Nucleus accumbens (tissue), 56 donors: ENCODE measurements at regions not wholly inside any gene's neighbourhood (a gene's known extent, or its start where the extent isn't known, plus 50 kb on each side); places are given as distances from the start of the nearest gene placed in this dataset.

Source experiments
- DNase-seq, 56 donors: peaks; one replicate each; lab custom pipeline; 2025; lab: John Stamatoyannopoulos, UW

DNA sequence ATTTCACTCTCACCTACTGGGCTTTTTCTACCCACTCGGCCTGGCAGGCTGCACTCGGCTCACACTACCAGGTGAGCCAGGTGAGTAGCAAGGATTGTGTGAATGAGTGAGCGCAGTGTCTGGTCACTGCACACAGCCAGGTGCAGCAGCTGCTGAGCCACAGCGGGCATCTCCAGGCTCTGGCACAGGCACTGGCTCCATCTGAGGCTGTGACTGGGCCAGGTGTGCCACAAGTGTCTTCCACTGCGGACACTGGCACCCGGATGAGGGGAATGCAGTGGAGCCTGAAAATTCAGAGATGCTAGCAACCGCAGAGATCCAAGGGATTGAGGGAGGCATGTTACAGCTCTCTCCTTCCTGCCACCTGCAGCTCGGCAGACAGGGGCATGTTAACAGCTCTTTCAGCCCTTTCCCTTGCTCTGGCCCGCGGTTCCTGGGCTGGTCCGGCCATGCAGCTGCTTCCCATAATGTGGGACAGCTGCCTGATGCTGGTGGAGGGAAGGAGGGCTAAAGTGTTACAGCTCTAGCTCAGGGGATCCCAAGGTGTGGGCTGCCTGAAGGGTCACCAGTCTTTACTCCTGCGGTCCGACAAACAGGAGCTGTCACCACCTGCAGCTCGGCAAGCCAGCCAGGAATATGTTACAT is 1038.3 kb downstream of the AMY1C start:
- no peak for DNase-seq

DNA sequence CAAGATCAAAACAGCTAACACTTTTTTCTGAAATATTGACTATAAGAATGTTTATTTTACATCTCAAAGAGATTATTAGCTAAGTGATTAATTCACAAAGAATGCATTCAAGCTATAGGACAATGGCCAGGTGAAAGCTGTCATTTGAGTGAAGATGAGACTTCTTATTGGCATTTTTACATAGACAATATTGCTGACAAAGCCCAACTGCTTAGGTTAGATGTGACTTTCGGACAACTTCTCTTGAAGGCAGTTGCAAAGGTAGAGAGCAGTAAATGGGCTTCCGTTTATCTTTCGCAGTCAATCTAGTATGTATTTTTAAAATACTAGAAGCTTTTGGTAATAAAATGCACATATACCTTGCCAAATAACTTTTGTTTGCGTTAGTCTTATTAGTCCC is 1041.3 kb downstream of the AMY1C start:
- no peak for DNase-seq

DNA sequence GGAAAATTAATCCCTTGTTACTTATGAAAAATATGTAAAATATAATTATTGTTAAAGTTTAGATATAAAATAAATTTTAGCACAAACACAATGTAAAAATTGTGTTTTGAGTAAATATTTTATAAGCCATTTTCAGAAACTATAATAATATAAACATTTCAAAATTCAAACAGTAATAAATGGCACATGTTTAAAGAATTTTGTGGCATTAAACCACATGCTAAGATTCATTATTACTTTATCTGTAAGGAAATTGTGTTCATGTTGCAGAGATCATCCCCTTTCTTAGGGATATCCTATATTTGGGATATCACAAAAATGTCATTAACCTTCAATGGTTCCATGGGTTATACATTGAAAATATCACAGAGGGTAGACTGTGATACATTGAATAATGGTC is 1044.3 kb downstream of the AMY1C start:
- no peak for DNase-seq

DNA sequence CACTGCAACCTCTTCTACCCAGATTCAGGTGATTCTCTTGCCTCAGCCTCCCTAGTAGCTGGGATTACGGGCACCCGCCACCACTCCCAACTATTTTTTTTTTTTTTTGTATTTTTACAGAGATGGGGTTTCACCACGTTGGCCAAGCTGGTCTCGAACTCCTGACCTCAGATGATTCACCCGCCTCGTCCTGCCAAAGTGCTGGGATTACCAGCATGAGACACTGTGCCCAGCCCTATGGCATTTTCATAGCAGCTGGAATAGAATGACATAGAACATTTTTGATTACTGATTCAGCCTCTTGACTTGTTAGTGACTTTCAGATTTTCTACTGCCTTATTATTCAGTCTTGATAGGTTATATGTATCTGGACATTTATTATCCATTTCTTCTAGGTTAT is 1046.2 kb downstream of the AMY1C start:
- no peak for DNase-seq

DNA sequence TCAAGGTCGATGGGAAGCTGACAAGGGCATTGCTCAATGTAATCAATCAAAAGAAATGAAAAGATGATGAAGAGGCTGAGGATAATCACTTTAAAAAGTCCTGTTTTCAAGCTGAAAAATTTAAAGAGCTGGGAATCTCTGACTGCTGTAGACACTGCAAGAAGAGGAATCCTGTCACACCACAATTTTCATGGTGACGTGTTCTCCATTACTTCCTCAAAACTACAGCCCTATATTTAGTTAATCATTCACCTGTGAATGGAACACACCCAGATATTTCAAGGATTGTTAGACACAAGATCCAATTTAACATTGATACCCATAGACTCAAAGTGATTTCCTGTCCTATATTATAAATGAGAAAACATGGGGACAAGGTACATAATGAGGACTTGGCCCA is 1048.3 kb downstream of the AMY1C start:
- DNase-seq: no peak

DNA sequence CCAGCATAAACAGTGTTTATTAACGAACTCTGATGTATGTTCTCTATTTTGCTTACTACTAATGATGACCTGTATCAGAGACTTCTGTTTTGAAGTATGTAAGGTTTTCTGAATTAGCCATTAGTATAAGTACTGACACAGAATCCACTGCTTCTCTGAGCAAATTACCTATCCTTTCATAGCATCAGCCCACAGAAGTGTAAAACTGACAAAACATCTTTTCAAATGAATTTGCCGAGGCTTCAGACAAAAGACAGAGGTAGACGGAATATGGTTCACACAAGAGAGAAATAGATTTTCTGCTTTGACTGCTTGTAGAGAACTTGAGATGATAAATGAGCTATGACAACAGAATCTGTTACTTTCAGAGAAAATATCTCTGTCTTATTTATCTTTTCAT is 1051.6 kb downstream of the AMY1C start:
- no peak for DNase-seq

DNA sequence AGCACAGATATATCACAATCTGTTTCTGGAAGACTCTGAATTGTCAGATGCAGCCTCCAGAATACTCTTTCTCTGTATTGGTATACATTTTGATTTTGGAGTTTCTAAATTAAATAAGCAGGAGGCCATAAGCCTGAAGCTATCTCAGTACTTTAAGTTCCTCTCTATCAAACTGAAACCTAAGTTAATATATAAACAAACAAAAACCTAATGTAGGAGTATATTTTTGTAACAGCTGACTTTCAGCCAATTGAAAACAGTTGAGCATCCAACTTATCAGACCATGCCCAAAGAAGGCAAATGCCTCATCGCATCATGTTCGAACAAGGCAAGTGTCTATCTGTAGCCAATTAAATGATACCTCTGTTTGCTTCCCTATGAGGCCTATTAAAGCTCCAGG is 1054.4 kb downstream of the AMY1C start:
- no peak for DNase-seq

GRCh38 chr1:104807590-104807989 is 1057.9 kb downstream of the AMY1C start:
- DNase-seq: no peak

DNA sequence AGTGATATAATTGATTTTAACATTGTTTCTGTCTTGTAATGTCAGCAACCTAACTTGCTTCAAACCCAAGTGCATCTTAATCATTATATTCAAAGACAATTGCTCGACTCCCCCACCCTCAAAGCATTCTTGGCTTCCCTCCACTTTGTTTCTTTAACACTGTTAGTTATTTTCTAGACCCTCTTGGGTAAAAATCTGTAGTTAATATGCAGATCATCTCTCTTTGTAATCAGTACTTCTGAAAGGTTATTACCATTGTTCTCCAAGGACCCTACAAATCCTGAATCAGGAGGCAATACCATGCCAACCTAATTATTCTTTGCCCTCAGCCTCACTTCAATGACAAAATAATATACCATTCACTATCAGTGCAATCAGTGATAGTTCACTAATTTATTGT is 1075.7 kb downstream of the AMY1C start:
- no peak for DNase-seq

GRCh38 chr1:104830534-104830933 is 1080.8 kb downstream of the AMY1C start:
- no peak for DNase-seq

GRCh38 chr1:104852151-104852550 is 1102.5 kb downstream of the AMY1C start:
- no peak for DNase-seq

GRCh38 chr1:104853276-104853675 is 1103.6 kb downstream of the AMY1C start:
- DNase-seq: no peak

DNA sequence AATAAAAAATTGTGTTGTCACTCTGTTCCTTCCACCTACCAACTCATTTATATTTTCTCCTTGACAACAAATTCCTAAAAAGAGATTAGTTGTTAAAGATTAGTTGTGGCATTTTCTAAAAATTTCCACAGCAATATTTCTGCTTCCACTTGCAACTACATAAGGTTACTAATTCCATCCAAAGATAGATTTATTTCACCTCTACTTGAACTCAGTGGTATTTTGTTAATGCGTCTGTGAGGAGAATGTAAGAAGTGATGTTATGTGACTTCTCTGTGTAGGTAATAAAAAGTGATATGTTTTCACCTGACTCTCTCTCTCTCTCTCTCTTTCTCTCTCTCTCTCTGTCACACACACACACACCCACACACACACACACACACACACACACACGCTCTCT is 1104.8 kb downstream of the AMY1C start:
- DNase-seq: no peak

DNA sequence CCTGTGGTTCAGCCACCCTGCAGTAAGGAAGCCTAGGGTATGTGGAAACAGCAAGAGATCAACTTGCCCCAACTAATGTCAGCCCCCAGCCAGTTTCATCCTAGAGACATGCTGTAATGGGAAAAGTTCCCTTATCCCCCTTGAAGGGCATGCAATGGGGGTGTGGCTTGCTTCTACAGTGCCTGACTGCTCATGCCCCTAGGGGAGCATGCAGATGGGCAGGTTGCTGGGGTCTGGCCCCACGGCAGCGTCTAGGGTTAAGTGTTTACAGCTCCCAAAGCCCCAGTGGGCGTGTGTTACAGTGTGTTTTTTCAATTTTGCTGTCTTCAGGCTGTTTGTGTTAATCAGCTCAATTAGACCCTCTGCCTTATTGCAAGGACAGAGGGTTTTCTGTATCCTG is 1105.9 kb downstream of the AMY1C start:
- DNase-seq: no peak

DNA sequence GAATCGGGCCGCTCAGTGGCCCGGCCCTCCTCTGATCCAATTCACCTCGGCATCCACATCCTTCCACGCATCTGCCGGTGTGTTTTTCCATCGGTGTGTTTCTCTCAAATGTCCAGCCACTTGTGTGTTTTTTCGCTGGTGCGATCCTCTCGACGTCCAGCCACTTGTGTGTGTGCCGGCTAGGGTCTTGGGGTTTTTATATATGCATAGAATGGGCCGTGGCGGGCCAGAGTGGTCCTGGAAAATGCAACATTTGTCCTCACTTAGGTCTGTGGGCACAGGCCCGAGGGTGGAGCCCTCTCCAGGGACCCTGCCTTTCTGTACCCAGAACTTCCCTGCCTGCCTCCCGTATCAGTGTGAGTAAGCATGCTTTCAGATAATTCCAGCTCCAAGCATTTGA is 1106.4 kb downstream of the AMY1C start:
- DNase-seq: no peak

- no peak for DNase-seq
Measured at GRCh38 chr1:104856518-104856917, 1106.8 kb downstream of the AMY1C start.

DNA sequence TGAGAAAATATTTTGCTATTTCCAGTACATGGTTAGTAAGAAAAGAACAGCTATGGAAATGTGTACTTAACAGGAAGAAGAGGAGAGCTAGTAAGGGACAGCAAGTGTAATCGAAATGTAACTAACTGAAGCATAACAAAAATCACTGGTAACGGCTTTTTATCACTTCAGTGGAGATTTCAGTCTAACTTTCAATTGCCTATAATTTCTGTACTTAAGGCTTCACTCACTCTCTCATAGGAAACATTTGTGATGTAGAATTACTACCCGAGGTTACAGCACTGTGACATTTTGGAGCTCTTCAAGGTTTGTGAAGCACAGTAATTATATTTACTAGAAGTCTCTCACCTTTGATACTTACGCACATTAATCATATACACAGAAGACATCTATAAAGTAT is 1119.1 kb downstream of the AMY1C start:
- DNase-seq: no peak

DNA sequence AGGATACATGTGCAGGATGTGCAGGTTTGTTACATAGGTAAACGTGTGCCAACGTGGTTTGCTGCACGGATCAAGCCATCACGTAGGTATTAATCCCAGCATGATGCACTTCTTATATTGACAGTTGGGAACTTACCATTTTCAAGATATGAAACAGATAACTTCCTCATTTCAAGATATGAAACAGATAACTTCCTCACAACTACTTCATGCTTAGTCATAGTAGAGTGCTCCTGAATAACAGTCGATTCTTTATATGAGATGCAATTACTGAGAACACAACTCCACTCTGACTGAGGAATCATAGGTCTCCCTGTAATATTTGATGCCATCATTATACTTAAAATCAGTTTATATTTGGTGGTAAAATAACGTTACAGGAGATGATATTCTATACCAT is 1124.3 kb downstream of the AMY1C start:
- no peak for DNase-seq

DNA sequence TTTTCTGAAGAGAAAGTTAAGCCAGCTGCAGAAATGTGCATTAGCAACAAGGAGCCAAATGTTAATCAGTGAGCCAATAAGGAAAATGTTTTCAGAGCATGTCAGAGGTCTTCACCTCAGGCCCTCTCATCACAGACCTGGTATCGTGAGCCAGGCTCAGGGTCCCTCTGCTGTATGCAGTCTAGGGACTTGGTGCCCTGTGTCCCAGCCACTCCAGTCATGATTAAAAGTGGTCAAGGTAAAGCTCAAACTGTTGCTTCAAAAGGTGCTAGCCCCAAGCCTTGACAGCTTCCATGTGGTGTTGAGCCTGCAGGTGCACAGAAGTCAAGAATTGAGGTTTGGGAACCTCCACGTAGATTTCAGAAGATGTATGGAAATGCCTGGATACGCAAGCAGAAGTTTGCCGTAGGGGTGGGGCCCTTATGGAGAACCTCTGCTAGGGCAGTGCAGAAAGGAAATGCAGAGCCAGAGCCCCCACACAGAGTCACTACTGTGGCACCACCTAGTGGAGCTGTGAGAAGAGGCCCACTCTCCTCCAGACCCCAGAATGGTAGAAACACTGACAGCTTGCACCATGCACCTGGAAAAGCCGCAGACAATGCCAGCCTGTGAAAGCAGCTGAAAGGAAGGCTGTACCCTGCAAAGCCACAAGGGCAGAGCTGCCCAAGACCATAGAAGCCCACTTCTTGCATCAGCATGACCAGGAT is 1128.7 kb downstream of the AMY1C start:
- no peak for DNase-seq

- DNase-seq: no peak
Measured at GRCh38 chr1:104884939-104885338, 1135.2 kb downstream of the AMY1C start.

DNA sequence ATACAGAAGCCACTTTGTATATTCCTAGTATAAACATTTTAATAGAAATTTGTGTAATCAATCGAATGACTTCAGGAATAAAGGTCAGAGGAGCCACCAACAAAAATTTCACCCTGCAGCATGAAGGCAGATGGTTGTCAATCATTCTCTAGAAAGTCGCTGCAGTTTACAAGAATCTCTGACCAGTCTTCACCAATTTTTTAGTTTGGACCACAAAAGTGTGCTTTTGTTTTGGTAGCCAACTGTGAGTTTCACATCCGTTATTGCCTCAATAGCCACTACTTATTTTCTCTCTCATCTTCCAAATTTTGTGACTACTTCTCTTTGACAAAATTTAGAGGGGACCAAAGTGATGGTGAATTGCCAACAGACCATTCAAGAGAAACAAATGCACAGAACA is 1155.6 kb downstream of the AMY1C start:
- no peak for DNase-seq

GRCh38 chr1:104906141-104906540 is 1156.4 kb downstream of the AMY1C start:
- no peak for DNase-seq

DNA sequence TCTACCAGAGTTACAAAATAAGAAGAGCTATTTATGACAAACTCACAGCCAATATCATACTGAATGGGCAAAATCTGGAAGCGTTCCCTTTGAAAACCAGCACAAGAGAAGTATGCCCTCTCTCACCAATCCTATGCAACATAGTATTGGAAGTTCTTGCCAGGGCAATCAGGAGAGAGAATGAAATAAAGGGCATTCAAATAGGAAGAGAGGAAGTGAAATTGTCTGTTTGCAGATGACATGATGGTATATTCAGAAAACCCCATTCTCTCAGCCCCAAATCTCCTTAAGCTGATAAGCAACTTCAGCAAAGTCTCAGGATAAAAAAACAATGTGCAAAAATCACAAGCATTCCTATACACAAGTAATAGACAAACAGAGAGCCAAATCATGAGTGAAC is 1169.5 kb downstream of the AMY1C start:
- no peak for DNase-seq
